ENCODE measurements at regions not wholly inside any gene's neighbourhood (a gene's known extent, or its start where the extent isn't known, plus 50 kb on each side); places are given as distances from the start of the nearest gene placed in this dataset.

DNA sequence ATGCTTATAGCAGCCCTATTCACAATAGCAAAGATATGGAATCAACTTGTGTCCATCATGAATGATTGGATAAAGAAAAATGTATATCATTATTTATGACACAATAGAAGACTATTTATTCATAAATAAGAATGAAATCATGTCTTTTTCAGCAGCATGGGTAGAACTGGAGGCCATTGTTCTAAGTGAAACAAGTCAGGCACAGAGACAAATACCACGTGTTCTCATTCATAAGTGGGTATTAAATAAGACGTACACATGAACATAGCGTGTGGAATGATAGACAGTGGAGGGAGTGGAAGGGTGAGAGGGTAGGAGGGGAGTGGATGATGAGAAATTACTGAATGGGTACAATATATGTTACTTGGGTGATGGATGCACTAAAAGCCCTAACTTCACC, 762.4 kb downstream of the REEP3 start:
- TF ChIP-seq EZH2 (IDR thresholded peaks at IDR 0.05; ENCODE audit: borderline replicate concordance, insufficient read depth, low read depth, low read length, poor library complexity, severe bottlenecking), result no peak
- TF ChIP-seq CTCF (IDR thresholded peaks at IDR 0.05), result no peak

Data from B cell (primary cell).